PC-9 (cell line): ENCODE measurements at regions not wholly inside any gene's neighbourhood (a gene's known extent, or its start where the extent isn't known, plus 50 kb on each side); places are given as distances from the start of the nearest gene placed in this dataset.

ENCODE experiments used
- BruUV-seq: library from RNA; stranded (reverse); fragments of 400-500 nt; replicated peaks from 2 replicates; lab custom pipeline; 2021; lab: Mats Ljungman, UMichigan
- CTCF ChIA-PET: fragments of 300-600 bp; sonication (Branson Sonifier 250); formaldehyde crosslinking; loops from one replicate; lab custom pipeline; 2022; ENCODE audit warnings: antibody characterized with exemption; lab: Charles Lee
- POLR2A ChIA-PET: fragments of 300-600 bp; sonication (Branson Sonifier 250); formaldehyde crosslinking; loops from one replicate; lab custom pipeline; 2022; ENCODE audit warnings: antibody characterized with exemption; ENCODE audit not compliant: unreplicated experiment; lab: Charles Lee
- DNase-seq, 2 experiments: peaks; one replicate each; pipeline versions ENCODE4 v3.0.0 to v3.0.0-alpha.2; 2015 to 2022; ENCODE audit warnings: mixed read lengths in 1 of 2
- H2AFZ ChIP-seq: fragments of 200-600 bp; sonication (generic); 2 replicates; pipeline ENCODE4 v1.8.1; 2017; ENCODE audit warnings: antibody characterized with exemption
- H3F3A ChIP-seq: fragments of 200-600 bp; sonication (generic); 2 replicates; pipeline ENCODE4 v1.8.1; 2017; ENCODE audit warnings: antibody characterized with exemption, mild to moderate bottlenecking, low read depth; ENCODE audit not compliant: insufficient read depth
- H3K27ac ChIP-seq: fragments of 200-600 bp; sonication (generic); 2 replicates; pipeline ENCODE4 v1.6.1; 2016; ENCODE audit warnings: mixed run types
- H3K27me3 ChIP-seq: fragments of 200-600 bp; sonication (generic); 2 replicates; pipeline ENCODE4 v1.6.1; 2016; ENCODE audit warnings: low read depth, mixed run types; ENCODE audit not compliant: insufficient read depth
- H3K36me3 ChIP-seq: fragments of 200-600 bp; sonication (generic); 2 replicates; pipeline ENCODE4 v1.6.1; 2016; ENCODE audit warnings: low read depth, mixed run types
- H3K4me1 ChIP-seq: fragments of 200-600 bp; sonication (generic); replicated peaks from 2 replicates; pipeline ENCODE4 v1.6.1; 2016; ENCODE audit warnings: mixed run types; ENCODE audit not compliant: insufficient read depth
- H3K4me2 ChIP-seq: fragments of 200-600 bp; sonication (generic); 2 replicates; pipeline ENCODE4 v1.6.1; 2017; ENCODE audit warnings: mixed run types
- H3K4me3 ChIP-seq: fragments of 200-600 bp; sonication (generic); 2 replicates; pipeline ENCODE4 v1.6.1; 2016; ENCODE audit warnings: mixed run types
- H3K79me2 ChIP-seq: fragments of 200-600 bp; sonication (generic); 2 replicates; pipeline ENCODE4 v1.6.1; 2017; ENCODE audit warnings: low read depth, mixed run types
- H3K9me2 ChIP-seq: fragments of 200-600 bp; sonication (generic); 2 replicates; pipeline ENCODE4 v1.8.1; 2017; ENCODE audit warnings: mild to moderate bottlenecking; ENCODE audit not compliant: insufficient read depth
- H3K9me3 ChIP-seq: fragments of 200-600 bp; sonication (generic); 2 replicates; pipeline ENCODE4 v1.8.1; 2016; ENCODE audit warnings: low read depth; ENCODE audit not compliant: insufficient read depth
- H4K20me1 ChIP-seq: fragments of 200-600 bp; sonication (generic); 2 replicates; pipeline ENCODE4 v1.8.1; 2017; ENCODE audit not compliant: insufficient read depth
- CTCF ChIP-seq: fragments of 200-600 bp; sonication (generic); conservative IDR thresholded peaks from 2 replicates; pipeline ENCODE4 v1.6.1; 2017; ENCODE audit warnings: mixed run types, antibody characterized with exemption, mild to moderate bottlenecking, moderate library complexity
- EZH2 ChIP-seq: fragments of 200-600 bp; sonication (generic); IDR thresholded peaks from 2 replicates; pipeline ENCODE4 v1.8.0; 2017; ENCODE audit warnings: antibody characterized with exemption, low read depth
- intact Hi-C: fragments of 100-400 bp; cut with micrococcal nuclease; formaldehyde crosslinking; loops from one replicate; pipeline ENCODE4 v1.10.0; 2022; ENCODE audit not compliant: unreplicated experiment

GRCh38 chr5:68681929-68682328 lies 411.9 kb upstream of the SLC30A5 start:
- no TSS peak for BruUV-seq
- ChIA-PET POLR2A (no interaction called here), CTCF (no interaction called here)
- peaks cover 19% of the 10 kb centered on the region; the same call in 1 of the 2 replicates for H3F3A ChIP-seq
- DNase-seq: no peak
- no peak overlapping the region for H3K4me3 ChIP-seq
- peaks cover 31% of the 10 kb centered on the region for H3K4me1 ChIP-seq
- no peaks in the 10 kb centered on the region for H3K9me2 ChIP-seq
- H3K36me3 ChIP-seq: no peaks in the 10 kb centered on the region
- no peak overlapping the region for H2AFZ ChIP-seq
- TF ChIP-seq EZH2 (no peak), CTCF (no peak)
- H3K79me2 ChIP-seq: no peaks in the 10 kb centered on the region
- H4K20me1 ChIP-seq: no peaks in the 10 kb centered on the region
- intact Hi-C loops: loop anchor here (5.0 to 10.0 kb wide), 3 partner anchors 137 to 395 kb away; no protein-coding TSS in a partner anchor
- H3K4me2 ChIP-seq: no peak overlapping the region
- no peak overlapping the region for H3K27ac ChIP-seq
- peaks cover 18% of the 10 kb centered on the region for H3K9me3 ChIP-seq
- H3K27me3 ChIP-seq: no peaks in the 10 kb centered on the region

- no peaks in the 10 kb centered on the region for H3K79me2 ChIP-seq
- intact Hi-C loops: loop anchor here (5.0 to 10.0 kb wide), 3 partner anchors 138 to 395 kb away; no protein-coding TSS in a partner anchor
- peaks cover 18% of the 10 kb centered on the region for H3K9me3 ChIP-seq
- TF ChIP-seq EZH2 (no peak), CTCF (no peak)
- H3K4me2 ChIP-seq: 0 out of 2 replicates have a peak overlapping the region, but pooled peaks have one; percentile 18
- no peaks in the 10 kb centered on the region for H3K36me3 ChIP-seq
- no peak overlapping the region for H3K4me3 ChIP-seq
- H3F3A ChIP-seq: peaks cover 19% of the 10 kb centered on the region; the same call in 1 of the 2 replicates
- no peak overlapping the region for H2AFZ ChIP-seq
- H3K27me3 ChIP-seq: no peaks in the 10 kb centered on the region
- no peaks in the 10 kb centered on the region for H3K9me2 ChIP-seq
- no peak for DNase-seq
- BruUV-seq: no TSS peak
- H3K4me1 ChIP-seq: peaks cover 31% of the 10 kb centered on the region
- H4K20me1 ChIP-seq: no peaks in the 10 kb centered on the region
- ChIA-PET CTCF (no interaction called here), POLR2A (interaction anchor here (0.7 kb wide), 1 partner anchor 99 kb away, joined by 4 read pairs; no protein-coding TSS in a partner anchor)
- peak overlapping the region; percentile 42 for H3K27ac ChIP-seq
These were observed 411.2 kb upstream of the SLC30A5 start for GRCh38 chr5:68682400-68683160.

GRCh38 chr5:68683632-68684036 lies 410.2 kb upstream of the SLC30A5 start:
- H3K4me3 ChIP-seq: no peak overlapping the region
- no peaks in the 10 kb centered on the region for H3K79me2 ChIP-seq
- peak overlapping the region; percentile 18 for H3K4me2 ChIP-seq
- H3K9me2 ChIP-seq: no peaks in the 10 kb centered on the region
- no peaks in the 10 kb centered on the region for H3K36me3 ChIP-seq
- H3K9me3 ChIP-seq: peaks cover 18% of the 10 kb centered on the region
- no peak overlapping the region for H2AFZ ChIP-seq
- H3F3A ChIP-seq: peaks cover 19% of the 10 kb centered on the region; the same call in 1 of the 2 replicates
- ChIA-PET POLR2A (no interaction called here), CTCF (no interaction called here)
- no TSS peak for BruUV-seq
- intact Hi-C loops: loop anchor here (5.0 to 10.0 kb wide), 3 partner anchors 139 to 396 kb away; no protein-coding TSS in a partner anchor
- peak overlapping the region; percentile 42 for H3K27ac ChIP-seq
- peak; percentile 77 to 97 for DNase-seq
- no peak for TF ChIP-seq EZH2
- TF ChIP-seq CTCF: no peak
- no peaks in the 10 kb centered on the region for H4K20me1 ChIP-seq
- H3K4me1 ChIP-seq: peaks cover 31% of the 10 kb centered on the region
- no peaks in the 10 kb centered on the region for H3K27me3 ChIP-seq
